ENCODE measurements at regions not wholly inside any gene's neighbourhood (a gene's known extent, or its start where the extent isn't known, plus 50 kb on each side); places are given as distances from the start of the nearest gene placed in this dataset.
"Not testable (repeated sequence)": the region's sequence is repeated elsewhere in the genome, so short reads cannot be mapped to it uniquely, and the experiment has no call there.

DNA sequence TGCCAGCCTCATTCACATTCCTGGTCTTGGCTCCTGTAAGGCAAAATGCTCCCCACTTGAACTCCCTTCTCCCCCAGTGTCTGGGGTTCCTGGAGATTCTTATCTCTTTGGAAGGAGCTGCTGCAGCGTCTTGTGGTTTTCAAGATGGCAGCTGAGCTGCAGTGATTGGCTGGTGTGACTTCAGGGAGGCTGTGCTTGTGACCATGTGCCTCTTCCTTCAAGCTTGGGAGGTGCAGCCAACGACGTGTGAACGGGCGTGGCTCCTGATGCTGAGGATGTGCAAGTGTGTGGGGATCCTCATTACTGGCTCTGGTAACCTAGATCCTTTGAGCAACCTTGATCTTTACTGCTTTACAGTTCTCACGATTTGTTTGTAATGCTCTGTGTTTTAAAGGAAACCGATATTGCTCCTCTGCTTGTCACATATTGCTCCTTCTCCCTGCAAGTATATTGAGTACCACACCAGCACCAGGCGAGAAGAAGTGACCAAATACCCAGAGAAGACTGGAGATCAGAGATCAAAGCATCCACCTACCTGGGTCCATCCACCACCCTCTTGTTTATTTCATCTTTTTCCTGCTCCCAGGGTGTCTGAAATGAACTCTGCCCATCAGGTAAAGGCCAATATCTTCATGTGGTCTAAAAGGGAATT lies 208.5 kb downstream of the FGF9 start:
- no peak for DNase-seq (ENCODE audit: low read depth in 2 of 2)

DNA sequence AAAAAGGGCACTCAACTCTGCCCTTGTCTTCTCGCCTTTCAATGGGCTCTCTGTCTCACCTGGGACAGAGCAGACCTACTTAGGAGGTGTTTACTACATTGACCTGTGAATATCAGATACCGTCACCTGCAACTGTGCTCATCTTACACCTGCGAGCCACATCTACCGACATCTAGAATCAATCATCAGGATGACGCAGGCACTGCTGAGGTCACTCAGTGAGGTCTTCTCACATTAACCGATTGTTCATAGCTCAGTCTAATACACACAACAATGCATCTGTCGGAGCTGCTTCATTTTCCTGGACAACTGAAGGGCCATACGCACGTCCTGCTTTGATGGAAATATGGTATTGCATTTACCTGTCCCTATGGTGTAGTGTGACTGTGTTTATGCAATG lies 211.9 kb downstream of the FGF9 start:
- no peak for DNase-seq (ENCODE audit: low read depth in 2 of 2)

DNA sequence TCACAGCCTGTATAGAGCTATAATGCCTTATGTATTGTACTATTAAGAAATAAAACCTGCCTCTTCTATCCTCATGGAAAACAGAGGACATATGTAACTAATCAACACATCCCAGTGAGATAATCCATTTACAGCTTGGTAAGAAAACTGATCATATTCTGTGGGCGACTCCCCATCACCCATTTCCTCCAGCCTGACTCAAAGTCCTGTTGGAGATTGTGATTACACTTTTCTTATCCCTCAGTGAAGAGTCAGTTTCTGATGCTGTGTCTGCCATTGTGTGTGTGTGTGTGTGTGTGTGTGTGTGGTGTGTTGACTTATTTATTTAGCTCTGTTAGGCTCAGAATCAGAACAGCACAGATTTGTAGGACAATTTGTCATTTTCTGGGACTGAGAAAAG lies 212.8 kb downstream of the FGF9 start:
- no peak for DNase-seq (ENCODE audit: low read depth in 2 of 2)

DNA sequence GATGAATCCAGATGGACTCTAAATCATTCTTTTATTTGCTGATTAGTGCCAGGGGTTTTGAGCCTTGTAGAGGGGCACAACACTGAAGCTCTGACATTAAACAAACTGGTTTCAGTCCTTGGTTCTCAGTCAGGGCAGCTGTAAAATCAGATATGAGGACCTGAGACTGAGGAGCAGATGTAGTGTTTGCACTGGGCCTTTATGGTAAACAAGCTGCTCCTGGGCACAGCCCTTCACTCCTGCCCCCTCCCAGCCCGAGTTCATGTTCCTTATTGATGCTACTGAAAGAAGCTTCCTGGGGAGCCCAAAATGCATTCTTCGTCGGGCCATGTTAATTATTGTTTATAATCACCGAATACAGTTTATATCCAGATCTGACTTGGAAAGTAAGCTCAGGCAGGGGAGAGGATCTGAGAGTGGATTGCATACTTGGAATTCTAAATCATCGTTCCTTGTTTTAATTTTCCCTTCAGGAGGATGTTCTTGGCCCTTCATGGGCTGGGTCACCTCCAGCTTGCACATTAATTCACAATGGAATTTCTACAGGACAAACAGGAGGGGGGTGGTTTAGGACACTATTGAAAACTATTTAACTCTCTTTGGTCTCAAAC lies 213.5 kb downstream of the FGF9 start:
- DNase-seq (ENCODE audit: low read depth in 2 of 2): no peak

- no peak for DNase-seq (ENCODE audit: low read depth in 2 of 2)
These were observed 214.2 kb downstream of the FGF9 start for GRCh38 chr13:21884965-21885567.

DNA sequence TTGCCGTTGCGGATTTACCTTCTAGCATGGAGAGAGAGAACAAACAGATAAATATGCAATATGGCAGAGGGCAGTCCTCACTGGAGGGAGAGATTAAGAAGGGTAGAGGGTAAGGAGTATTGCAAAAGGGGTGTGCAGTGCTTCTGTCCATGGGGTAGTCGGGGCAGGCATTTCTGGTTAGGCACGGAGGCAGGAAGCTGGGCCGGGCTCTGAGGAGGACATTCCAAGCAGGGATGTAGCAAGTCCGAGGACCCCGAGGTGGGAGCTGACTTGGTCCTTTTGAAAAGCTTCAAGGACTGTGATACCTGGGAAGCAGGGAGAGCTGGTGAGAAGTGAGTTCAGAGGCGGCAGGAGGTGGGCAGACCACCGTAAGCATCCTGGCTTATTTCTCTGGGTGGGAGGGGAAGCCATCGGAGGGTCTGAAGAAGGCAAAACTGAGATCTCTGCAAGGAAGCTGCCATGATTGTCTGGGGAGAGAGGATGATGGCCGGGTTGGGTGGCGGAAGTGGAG lies 214.9 kb downstream of the FGF9 start:
- no peak for DNase-seq (ENCODE audit: low read depth in 2 of 2)

DNA sequence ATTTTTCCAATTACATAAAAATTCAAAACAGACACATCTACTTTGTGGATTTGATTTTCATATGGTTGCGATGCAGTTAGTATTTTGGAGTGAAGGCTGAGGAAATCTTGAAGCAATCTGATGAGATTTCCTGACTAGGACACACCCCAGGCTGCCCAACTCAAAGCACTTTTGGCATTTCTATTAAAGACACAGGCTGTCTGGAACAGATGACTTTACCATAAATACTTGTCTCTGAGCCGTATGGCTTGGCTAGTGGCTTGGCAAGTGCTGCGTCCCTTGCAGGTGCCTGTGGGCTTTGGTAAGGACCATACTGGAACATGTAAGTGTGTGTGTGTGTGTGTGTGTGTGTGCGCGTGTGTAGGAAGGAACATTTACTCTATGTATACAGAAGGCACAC lies 218.8 kb downstream of the FGF9 start:
- no peak for DNase-seq (ENCODE audit: low read depth in 2 of 2)

- DNase-seq (ENCODE audit: low read depth in 2 of 2): not testable (repeated sequence)
These were observed 219.3 kb downstream of the FGF9 start for GRCh38 chr13:21890220-21890619.

DNA sequence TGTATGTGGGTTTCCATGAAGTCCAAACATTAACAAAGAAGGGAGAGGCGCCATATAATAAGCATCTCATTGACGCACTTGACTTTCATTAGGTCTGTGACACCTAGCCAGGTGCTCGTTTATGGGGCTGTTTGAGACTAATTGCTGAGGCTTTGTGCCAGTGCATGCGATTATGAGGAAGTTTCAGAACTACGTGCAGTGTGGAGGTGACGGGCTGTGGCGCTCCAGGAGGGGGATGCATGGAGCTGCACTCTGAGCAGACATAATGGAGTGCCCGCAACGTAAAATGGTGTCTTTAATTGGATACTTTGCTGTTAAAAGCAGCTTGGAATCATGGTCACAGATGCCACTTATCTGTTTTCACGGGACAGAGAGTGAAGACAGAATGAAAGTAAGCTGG lies 223.2 kb downstream of the FGF9 start:
- DNase-seq (ENCODE audit: low read depth in 2 of 2): no peak

- no peak for DNase-seq (ENCODE audit: low read depth in 2 of 2)
These were observed 224.1 kb downstream of the FGF9 start for GRCh38 chr13:21894703-21895699.

GRCh38 chr13:21895779-21896178 lies 224.9 kb downstream of the FGF9 start:
- no peak for DNase-seq (ENCODE audit: low read depth in 2 of 2)

DNA sequence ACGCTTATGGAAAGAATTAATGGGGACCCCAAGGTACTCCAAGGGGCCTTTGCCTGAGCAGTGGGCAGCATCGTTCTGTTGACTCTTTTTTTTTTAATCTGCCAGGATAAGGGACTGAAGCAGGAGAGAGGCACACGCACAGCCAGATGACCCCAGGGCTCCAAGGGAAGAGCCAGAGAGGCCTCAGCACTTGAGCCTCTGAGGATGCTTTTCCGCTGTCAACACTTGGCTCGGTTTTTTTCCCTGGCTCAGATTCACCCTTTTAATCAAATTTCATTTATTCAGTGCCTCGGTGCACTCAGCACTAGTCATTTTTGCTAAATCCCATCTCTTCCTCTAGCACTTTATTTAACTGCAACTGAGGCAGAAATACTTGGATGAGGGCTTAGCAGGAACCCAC lies 226.3 kb downstream of the FGF9 start:
- DNase-seq (ENCODE audit: low read depth in 2 of 2): no peak

DNA sequence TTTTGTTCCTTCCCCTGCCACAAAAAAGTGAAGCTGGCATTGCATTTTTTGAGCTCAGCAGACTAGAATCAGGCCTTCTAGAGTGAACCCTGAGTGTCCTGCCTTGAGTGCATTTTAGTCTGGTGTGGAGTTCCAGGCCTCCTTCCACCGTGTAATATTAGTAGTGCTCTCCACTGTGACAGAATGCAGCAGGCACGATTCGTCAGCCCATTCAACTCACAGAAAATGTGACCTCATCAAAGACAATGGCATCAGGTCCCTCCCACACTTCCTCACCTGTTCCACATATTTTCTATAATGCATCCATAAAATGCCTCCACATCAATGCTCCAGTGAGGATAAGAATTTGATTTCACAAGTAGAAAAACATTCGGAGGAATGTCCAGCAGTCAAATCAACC lies 227.6 kb downstream of the FGF9 start:
- DNase-seq (ENCODE audit: low read depth in 2 of 2): no peak

DNA sequence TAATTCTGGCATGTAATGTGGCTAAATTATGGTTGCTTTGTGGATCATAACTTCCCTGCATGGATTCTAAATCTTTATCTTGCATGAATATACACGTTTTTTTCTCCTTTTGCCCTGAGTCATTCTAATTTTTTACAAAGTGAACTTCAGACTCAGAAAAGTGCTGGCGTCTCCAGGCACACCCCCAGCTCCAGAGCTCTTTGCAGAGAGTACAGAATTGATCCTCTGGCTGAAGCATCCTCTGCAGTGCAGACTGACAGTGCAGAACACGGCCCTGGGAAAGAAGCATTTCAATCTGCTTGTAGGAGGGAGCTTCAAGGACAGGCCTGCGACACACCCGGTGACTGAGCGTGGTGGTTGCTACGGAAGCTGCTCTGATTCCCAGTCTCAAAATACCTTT lies 228.1 kb downstream of the FGF9 start:
- DNase-seq (ENCODE audit: low read depth in 2 of 2): no peak

- DNase-seq (ENCODE audit: low read depth in 2 of 2): no peak
These were observed 230.5 kb downstream of the FGF9 start for GRCh38 chr13:21901336-21901735.

GRCh38 chr13:21901811-21902708 lies 231.2 kb downstream of the FGF9 start:
- DNase-seq (ENCODE audit: low read depth in 2 of 2): no peak

- no peak for DNase-seq (ENCODE audit: low read depth in 2 of 2)
These were observed 231.8 kb downstream of the FGF9 start for GRCh38 chr13:21902709-21903098.

DNA sequence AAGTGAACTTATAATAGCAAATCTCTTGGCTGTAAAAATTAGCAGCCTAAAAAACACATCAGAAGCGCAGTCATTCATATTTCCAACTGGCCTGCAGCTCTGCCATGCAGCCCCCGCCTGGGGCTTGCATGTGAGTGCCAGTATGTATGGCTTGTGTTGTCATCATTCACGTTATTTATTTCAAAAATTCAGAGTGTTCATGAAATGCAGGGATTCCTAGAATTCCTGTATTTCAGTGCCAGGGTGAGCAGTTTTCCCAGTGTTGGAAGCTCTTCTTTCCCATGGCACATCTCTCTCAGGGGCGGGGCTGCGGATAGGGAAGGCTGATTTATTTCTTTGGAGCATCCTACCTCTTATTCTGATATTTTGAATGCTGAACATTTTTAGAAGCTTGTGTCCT lies 234.6 kb downstream of the FGF9 start:
- DNase-seq (ENCODE audit: low read depth in 2 of 2): no peak

DNA sequence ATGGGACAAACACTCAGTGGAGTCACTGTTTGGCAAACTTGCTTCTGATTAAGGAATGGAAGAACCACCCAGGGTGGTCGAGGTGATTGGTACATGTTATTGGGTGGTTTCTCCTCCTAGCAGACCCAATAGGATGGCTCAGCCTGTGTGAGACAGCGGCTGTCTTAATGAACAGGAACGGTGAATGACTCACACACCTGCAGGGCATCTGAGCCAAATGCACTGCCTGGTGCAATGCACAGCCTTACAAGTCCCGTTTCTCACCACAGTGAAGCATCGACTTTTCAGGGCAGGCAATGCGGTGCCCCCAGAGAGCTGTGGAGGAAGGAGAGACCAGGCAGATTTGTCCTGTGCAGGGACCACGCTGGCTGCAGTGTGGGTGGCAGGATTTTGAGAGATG lies 238.5 kb downstream of the FGF9 start:
- no peak for DNase-seq (ENCODE audit: low read depth in 2 of 2)

DNA sequence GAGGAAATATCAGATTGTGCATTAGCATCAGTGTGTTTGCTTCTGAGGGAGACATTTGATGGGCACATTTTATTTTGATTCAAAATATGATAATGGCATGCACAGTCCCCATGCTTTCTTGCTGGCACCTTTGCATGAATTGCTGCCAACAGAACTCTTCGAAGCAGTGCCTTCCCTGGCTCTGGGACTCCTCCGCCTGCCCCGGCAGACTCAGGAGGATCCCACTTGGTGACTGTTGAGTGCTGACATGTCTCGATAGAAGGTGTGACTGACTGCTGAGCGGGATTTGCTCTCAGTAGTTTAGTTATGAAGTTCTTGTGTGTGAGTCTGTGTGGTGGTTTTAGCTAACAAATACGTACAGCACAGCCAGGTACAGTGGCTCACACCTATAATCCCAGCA lies 239.7 kb downstream of the FGF9 start:
- no peak for DNase-seq (ENCODE audit: low read depth in 2 of 2)

DNA sequence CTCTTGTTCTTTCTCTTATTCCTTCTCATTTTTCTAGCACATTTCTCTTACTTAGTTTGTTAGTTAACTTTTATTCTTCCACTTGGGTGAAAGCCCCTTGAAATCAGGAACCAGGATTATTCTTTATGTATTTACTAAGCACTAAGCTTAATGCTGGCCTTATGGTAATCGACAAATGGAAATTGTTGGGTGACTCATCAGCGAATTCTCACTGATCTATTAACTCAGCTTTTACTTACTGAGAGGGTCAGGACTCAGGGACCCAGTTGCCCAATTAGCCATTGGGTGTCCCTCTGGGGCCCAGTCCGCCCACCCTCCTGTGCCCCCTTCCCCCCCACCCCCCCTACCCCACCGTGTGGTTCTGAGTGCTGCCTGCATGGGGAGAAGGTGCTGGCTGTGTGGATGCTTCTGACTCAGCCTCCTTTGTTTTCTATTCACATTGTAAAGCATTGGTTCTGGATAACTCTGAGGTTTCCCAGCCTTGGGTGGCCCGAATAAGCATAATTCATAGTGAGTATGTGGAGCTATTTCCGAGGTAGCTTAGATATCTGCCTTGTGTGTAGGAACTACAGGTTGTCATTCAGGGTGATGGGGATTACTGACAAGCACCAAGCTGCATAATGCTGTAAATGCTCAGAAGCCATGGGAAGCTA lies 240.9 kb downstream of the FGF9 start:
- DNase-seq (ENCODE audit: low read depth in 2 of 2): no peak
